ENCODE measurements at regions not wholly inside any gene's neighbourhood (a gene's known extent, or its start where the extent isn't known, plus 50 kb on each side); places are given as distances from the start of the nearest gene placed in this dataset.

GRCh38 chr5:155367841-155368240 is 354.3 kb downstream of the KIF4B start:
- TF ChIP-seq TAF1 (IDR thresholded peaks at IDR 0.05; ENCODE audit: low read depth, low read length), result no peak
- TF ChIP-seq CBX8 (IDR thresholded peaks at IDR 0.05; ENCODE audit: borderline replicate concordance, low read depth, low read length), result no peak
- no peak for TF ChIP-seq RFX5 (IDR thresholded peaks at IDR 0.05; ENCODE audit: borderline replicate concordance, low read depth, low read length)
- TF ChIP-seq ATF3 (IDR thresholded peaks at IDR 0.05; ENCODE audit: insufficient read depth, low read depth, low read length), result no peak
- no peak for TF ChIP-seq ATF2 (IDR thresholded peaks at IDR 0.05; ENCODE audit: low read length)
- TF ChIP-seq HDAC6 (IDR thresholded peaks at IDR 0.05; ENCODE audit: low read depth, low read length), result no peak
- TF ChIP-seq POLR2A (IDR thresholded peaks at IDR 0.05; ENCODE audit: control extremely low read depth in 1 of 2, low read depth in 2 of 2, low read length in 2 of 2), result no peak
- no peak for TF ChIP-seq SP2 (IDR thresholded peaks at IDR 0.05; ENCODE audit: low read length)
- TF ChIP-seq CTCF (IDR thresholded peaks at IDR 0.05; ENCODE audit: control extremely low read depth in 1 of 3, insufficient read depth in 1 of 3, low read depth in 1 of 3, low read length in 3 of 3), result no peak
- no peak for TF ChIP-seq GTF2F1 (IDR thresholded peaks at IDR 0.05; ENCODE audit: borderline replicate concordance, low read depth, low read length)
- TF ChIP-seq CEBPB (IDR thresholded peaks at IDR 0.05; ENCODE audit: low read depth, low read length), result no peak
- TF ChIP-seq BRCA1 (IDR thresholded peaks at IDR 0.05; ENCODE audit: low read depth, low read length), result no peak
- TF ChIP-seq SIRT6 (IDR thresholded peaks at IDR 0.05; ENCODE audit: low read length), result no peak
- TF ChIP-seq FOSL1 (IDR thresholded peaks at IDR 0.05; ENCODE audit: insufficient read depth, low read depth, low read length), result no peak

All from H1 (cell line).